GM12878 (cell line): ENCODE measurements at regions not wholly inside any gene's neighbourhood (a gene's known extent, or its start where the extent isn't known, plus 50 kb on each side); places are given as distances from the start of the nearest gene placed in this dataset.

Experiments
- ATAC-seq: fragments of 200-7000 bp; cut with Tn5 transposase; 3 replicates; pipeline ENCODE4 v1.9.1; 2020; ENCODE audit warnings: mild to moderate bottlenecking, moderate library complexity
- BruUV-seq: library from RNA; stranded (reverse); fragments of 400-500 nt; replicated peaks from 2 replicates; lab custom pipeline; 2021; lab: Mats Ljungman, UMichigan
- CTCF ChIA-PET: fragments of 300-600 bp; sonication (Branson Sonifier 250); formaldehyde crosslinking; extraction: SDS; loops from one replicate; lab custom pipeline; 2021; ENCODE audit warnings: inconsistent platforms; lab: Yijun Ruan, JAX
- POLR2A ChIA-PET: fragments of 350-600 bp; formaldehyde crosslinking; extraction: SDS; loops from one replicate; lab custom pipeline; 2021; ENCODE audit warnings: inconsistent platforms; lab: Charles Lee
- RAD21 ChIA-PET: fragments of 300-600 bp; sonication (Branson Sonifier 250); formaldehyde crosslinking; loops from one replicate; lab custom pipeline; 2023; ENCODE audit warnings: antibody characterized with exemption; ENCODE audit not compliant: unreplicated experiment; lab: Charles Lee
- SMC1A ChIA-PET: fragments of 300-600 bp; sonication (Branson Sonifier 250); formaldehyde crosslinking; loops from one replicate; lab custom pipeline; 2023; ENCODE audit not compliant: unreplicated experiment, uncharacterized antibody; lab: Charles Lee
- DNase-seq: peaks from one replicate; pipeline ENCODE4 v3.0.0-alpha.2; 2011; ENCODE audit warnings: low read depth, low spot score
- FAIRE-seq: peaks from 3 replicates; lab custom pipeline; 2011; peaks lifted over from hg19 to GRCh38; lab: Jason Lieb, UNC
- H2AFZ ChIP-seq: 2 replicates; pipeline ENCODE4 v1.6.0; 2011; ENCODE audit warnings: low read depth, low read length, control low read depth; ENCODE audit not compliant: control insufficient read depth
- H3K27ac ChIP-seq: 2 replicates; pipeline ENCODE4 v1.5.1; 2011; ENCODE audit warnings: control low read depth; ENCODE audit not compliant: control insufficient read depth, insufficient read depth
- H3K27me3 ChIP-seq, 2 experiments: replicated peaks in 1 of 2; 2 replicates each; pipeline versions ENCODE4 v1.6.0 to v1.6.1; 2011; ENCODE audit warnings: low read length in 1 of 2; ENCODE audit not compliant: control insufficient read depth in 2 of 2, insufficient read depth in 2 of 2
- H3K36me3 ChIP-seq, 2 experiments: 2 replicates each; pipeline ENCODE4 v1.5.1; 2011; ENCODE audit warnings: low read length in 1 of 2; ENCODE audit not compliant: control insufficient read depth in 2 of 2, insufficient read depth in 2 of 2
- H3K4me1 ChIP-seq: 2 replicates; pipeline ENCODE4 v1.6.1; 2011; ENCODE audit warnings: mild to moderate bottlenecking, low read length, moderate library complexity, mixed read lengths; ENCODE audit not compliant: control insufficient read depth, insufficient read depth
- H3K4me2 ChIP-seq: 2 replicates; pipeline ENCODE4 v1.6.0; 2011; ENCODE audit warnings: control low read depth; ENCODE audit not compliant: control insufficient read depth, insufficient read depth
- H3K4me3 ChIP-seq: fragments of 200-600 bp; sonication (generic); 2 replicates; pipeline ENCODE4 v1.5.1; 2016
- H3K79me2 ChIP-seq: 2 replicates; pipeline ENCODE4 v1.6.0; 2011; ENCODE audit warnings: low read length; ENCODE audit not compliant: control insufficient read depth, insufficient read depth
- H3K9ac ChIP-seq: 2 replicates; pipeline ENCODE4 v1.8.0; 2011; ENCODE audit warnings: low read length, control low read depth, mixed read lengths; ENCODE audit not compliant: control insufficient read depth, insufficient read depth
- H3K9me3 ChIP-seq: replicated peaks from 3 replicates; pipeline ENCODE4 v1.5.1; 2011; ENCODE audit warnings: mild to moderate bottlenecking, low read length; ENCODE audit not compliant: control insufficient read depth, insufficient read depth
- H4K20me1 ChIP-seq: 2 replicates; pipeline ENCODE4 v1.6.0; 2011; ENCODE audit not compliant: control insufficient read depth, insufficient read depth
- FOXK2 ChIP-seq: fragments of 450-650 bp; IDR thresholded peaks from 2 replicates; pipeline ENCODE4 v1.6.1; 2017; ENCODE audit warnings: mild to moderate bottlenecking, moderate library complexity
- MTA3 ChIP-seq: IDR thresholded peaks from 2 replicates; pipeline ENCODE4 v1.6.1; 2012; ENCODE audit warnings: low read length, inconsistent platforms, borderline replicate concordance
- MYC ChIP-seq: IDR thresholded peaks from 2 replicates; pipeline ENCODE4 v1.6.1; 2011; ENCODE audit warnings: mild to moderate bottlenecking, low read length, moderate library complexity, inconsistent platforms; ENCODE audit not compliant: insufficient read depth, insufficient replicate concordance, insufficient read length, severe bottlenecking
- NBN ChIP-seq: fragments of 450-650 bp; IDR thresholded peaks from 2 replicates; pipeline ENCODE4 v1.6.1; 2016
- NFXL1 ChIP-seq: fragments of 450-650 bp; IDR thresholded peaks from 2 replicates; pipeline ENCODE4 v1.6.1; 2017; ENCODE audit warnings: antibody characterized with exemption, mild to moderate bottlenecking, borderline replicate concordance
- NR2C1 ChIP-seq: fragments of 450-650 bp; IDR thresholded peaks from 2 replicates; pipeline ENCODE4 v1.6.1; 2017; ENCODE audit warnings: antibody characterized with exemption, mild to moderate bottlenecking, moderate library complexity
- PBX3 ChIP-seq: IDR thresholded peaks from 2 replicates; pipeline ENCODE4 v1.6.1; 2011; ENCODE audit warnings: mild to moderate bottlenecking, low read depth, low read length, moderate library complexity; ENCODE audit not compliant: insufficient replicate concordance
- RAD21 ChIP-seq: IDR thresholded peaks from 2 replicates; pipeline ENCODE4 v1.6.1; 2011; ENCODE audit warnings: mild to moderate bottlenecking, low read depth, low read length, moderate library complexity; ENCODE audit not compliant: insufficient read depth
- SMC3 ChIP-seq: IDR thresholded peaks from 2 replicates; pipeline ENCODE4 v1.6.1; 2011; ENCODE audit warnings: low read length, improper control_type of control experiment, borderline replicate concordance
- SP1 ChIP-seq: IDR thresholded peaks from one replicate; pipeline ENCODE4 v1.6.1; 2011; ENCODE audit warnings: low read depth, low read length
- SREBF2 ChIP-seq: IDR thresholded peaks from 2 replicates; pipeline ENCODE4 v1.6.1; 2012; ENCODE audit warnings: mild to moderate bottlenecking, low read length
- STAT3 ChIP-seq: IDR thresholded peaks from 2 replicates; pipeline ENCODE4 v1.6.1; 2011; ENCODE audit warnings: low read depth, low read length, improper control_type of control experiment
- SUPT20H ChIP-seq: IDR thresholded peaks from 2 replicates; pipeline ENCODE4 v1.6.1; 2011; ENCODE audit warnings: low read depth, mild to moderate bottlenecking, low read length, moderate library complexity, borderline replicate concordance; ENCODE audit not compliant: control insufficient read depth
- TBL1XR1 ChIP-seq: IDR thresholded peaks from 2 replicates; pipeline ENCODE4 v1.6.1; 2012; ENCODE audit warnings: low read depth, low read length, improper control_type of control experiment
- whole genome bisulfite sequencing: methylation state at CpG from one replicate; pipeline ENCODE4 v1.1.6; 2016; ENCODE audit warnings: low lambda C conversion rate; ENCODE audit not compliant: insufficient replicate concordance, insufficient coverage; ENCODE audit errors: missing lambda C conversion rate; 5-methylcytosine and 5-hydroxymethylcytosine counted together
- in situ Hi-C: fragments of 300-500 bp; cut with MboI; formaldehyde crosslinking; loops from 9 replicates; pipeline ENCODE4 v1.14.3; 2018; ENCODE audit warnings: mixed read lengths
- intact Hi-C: fragments of 100-400 bp; cut with micrococcal nuclease; formaldehyde crosslinking; loops from one replicate; pipeline ENCODE4 v1.14.2; 2022; ENCODE audit not compliant: unreplicated experiment
- TF ChIP-seq, protein P1 (sequence below): fragments of 450-650 bp; IDR thresholded peaks from 2 replicates; pipeline ENCODE4 v1.6.1; 2016; ENCODE audit warnings: mild to moderate bottlenecking
- TF ChIP-seq, protein P2 (sequence below): IDR thresholded peaks from 2 replicates; pipeline ENCODE4 v1.6.1; 2012; ENCODE audit warnings: low read length, inconsistent platforms
- TF ChIP-seq, protein P3 (sequence below): fragments of 450-650 bp; conservative IDR thresholded peaks from 2 replicates; pipeline ENCODE4 v1.6.1; 2017; ENCODE audit warnings: mild to moderate bottlenecking, moderate library complexity
- TF ChIP-seq, protein P4 (sequence below): fragments of 450-650 bp; IDR thresholded peaks from 2 replicates; pipeline ENCODE4 v1.6.1; 2018; ENCODE audit warnings: borderline replicate concordance, mild to moderate bottlenecking; ENCODE audit not compliant: partially characterized antibody

GRCh38 chr22:49128874-49129273 lies 698.8 kb downstream of the BRD1 start:
- 63% methylated on average over 9 of the region's 9 CpGs for WGBS
- intact Hi-C loops = no loop called here
- CTCF ChIA-PET = no interaction called here
- Histone ChIP-seq H3K27me3 (no peaks in the 10 kb centered on the region), H3K4me1 (no peaks in the 10 kb centered on the region), H3K4me2 (no peak overlapping the region), H2AFZ (no peak overlapping the region), H3K9ac (no peak overlapping the region), H3K4me3 (no peak overlapping the region), H4K20me1 (no peaks in the 10 kb centered on the region), H3K36me3 (no peaks in the 10 kb centered on the region), H3K79me2 (no peaks in the 10 kb centered on the region), H3K27ac (no peak overlapping the region), H3K9me3 (no peaks in the 10 kb centered on the region; the same call in 2 of the 3 replicates)
- DNase-seq = no peak
- POLR2A ChIA-PET = no interaction called here
- RAD21 ChIA-PET = no interaction called here
- no peak for ATAC-seq
- no peak for FAIRE-seq
- BruUV-seq = no TSS peak
- SMC1A ChIA-PET = no interaction called here
- in situ Hi-C loops = no loop called here
- TF ChIP-seq, protein P1, sequence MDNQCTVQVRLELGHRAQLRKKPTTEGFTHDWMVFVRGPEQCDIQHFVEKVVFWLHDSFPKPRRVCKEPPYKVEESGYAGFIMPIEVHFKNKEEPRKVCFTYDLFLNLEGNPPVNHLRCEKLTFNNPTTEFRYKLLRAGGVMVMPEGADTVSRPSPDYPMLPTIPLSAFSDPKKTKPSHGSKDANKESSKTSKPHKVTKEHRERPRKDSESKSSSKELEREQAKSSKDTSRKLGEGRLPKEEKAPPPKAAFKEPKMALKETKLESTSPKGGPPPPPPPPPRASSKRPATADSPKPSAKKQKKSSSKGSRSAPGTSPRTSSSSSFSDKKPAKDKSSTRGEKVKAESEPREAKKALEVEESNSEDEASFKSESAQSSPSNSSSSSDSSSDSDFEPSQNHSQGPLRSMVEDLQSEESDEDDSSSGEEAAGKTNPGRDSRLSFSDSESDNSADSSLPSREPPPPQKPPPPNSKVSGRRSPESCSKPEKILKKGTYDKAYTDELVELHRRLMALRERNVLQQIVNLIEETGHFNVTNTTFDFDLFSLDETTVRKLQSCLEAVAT = no peak
- TF ChIP-seq STAT3 (no peak), PBX3 (no peak), NFXL1 (no peak), MYC (no peak), MTA3 (no peak), SP1 (no peak), RAD21 (no peak), NBN (no peak), FOXK2 (no peak), SMC3 (no peak), TBL1XR1 (no peak), SREBF2 (no peak), NR2C1 (no peak), SUPT20H (no peak)
- TF ChIP-seq, protein P2, sequence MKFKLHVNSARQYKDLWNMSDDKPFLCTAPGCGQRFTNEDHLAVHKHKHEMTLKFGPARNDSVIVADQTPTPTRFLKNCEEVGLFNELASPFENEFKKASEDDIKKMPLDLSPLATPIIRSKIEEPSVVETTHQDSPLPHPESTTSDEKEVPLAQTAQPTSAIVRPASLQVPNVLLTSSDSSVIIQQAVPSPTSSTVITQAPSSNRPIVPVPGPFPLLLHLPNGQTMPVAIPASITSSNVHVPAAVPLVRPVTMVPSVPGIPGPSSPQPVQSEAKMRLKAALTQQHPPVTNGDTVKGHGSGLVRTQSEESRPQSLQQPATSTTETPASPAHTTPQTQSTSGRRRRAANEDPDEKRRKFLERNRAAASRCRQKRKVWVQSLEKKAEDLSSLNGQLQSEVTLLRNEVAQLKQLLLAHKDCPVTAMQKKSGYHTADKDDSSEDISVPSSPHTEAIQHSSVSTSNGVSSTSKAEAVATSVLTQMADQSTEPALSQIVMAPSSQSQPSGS = no peak
- TF ChIP-seq, protein P3, sequence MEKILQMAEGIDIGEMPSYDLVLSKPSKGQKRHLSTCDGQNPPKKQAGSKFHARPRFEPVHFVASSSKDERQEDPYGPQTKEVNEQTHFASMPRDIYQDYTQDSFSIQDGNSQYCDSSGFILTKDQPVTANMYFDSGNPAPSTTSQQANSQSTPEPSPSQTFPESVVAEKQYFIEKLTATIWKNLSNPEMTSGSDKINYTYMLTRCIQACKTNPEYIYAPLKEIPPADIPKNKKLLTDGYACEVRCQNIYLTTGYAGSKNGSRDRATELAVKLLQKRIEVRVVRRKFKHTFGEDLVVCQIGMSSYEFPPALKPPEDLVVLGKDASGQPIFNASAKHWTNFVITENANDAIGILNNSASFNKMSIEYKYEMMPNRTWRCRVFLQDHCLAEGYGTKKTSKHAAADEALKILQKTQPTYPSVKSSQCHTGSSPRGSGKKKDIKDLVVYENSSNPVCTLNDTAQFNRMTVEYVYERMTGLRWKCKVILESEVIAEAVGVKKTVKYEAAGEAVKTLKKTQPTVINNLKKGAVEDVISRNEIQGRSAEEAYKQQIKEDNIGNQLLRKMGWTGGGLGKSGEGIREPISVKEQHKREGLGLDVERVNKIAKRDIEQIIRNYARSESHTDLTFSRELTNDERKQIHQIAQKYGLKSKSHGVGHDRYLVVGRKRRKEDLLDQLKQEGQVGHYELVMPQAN = no peak
- TF ChIP-seq, protein P4, sequence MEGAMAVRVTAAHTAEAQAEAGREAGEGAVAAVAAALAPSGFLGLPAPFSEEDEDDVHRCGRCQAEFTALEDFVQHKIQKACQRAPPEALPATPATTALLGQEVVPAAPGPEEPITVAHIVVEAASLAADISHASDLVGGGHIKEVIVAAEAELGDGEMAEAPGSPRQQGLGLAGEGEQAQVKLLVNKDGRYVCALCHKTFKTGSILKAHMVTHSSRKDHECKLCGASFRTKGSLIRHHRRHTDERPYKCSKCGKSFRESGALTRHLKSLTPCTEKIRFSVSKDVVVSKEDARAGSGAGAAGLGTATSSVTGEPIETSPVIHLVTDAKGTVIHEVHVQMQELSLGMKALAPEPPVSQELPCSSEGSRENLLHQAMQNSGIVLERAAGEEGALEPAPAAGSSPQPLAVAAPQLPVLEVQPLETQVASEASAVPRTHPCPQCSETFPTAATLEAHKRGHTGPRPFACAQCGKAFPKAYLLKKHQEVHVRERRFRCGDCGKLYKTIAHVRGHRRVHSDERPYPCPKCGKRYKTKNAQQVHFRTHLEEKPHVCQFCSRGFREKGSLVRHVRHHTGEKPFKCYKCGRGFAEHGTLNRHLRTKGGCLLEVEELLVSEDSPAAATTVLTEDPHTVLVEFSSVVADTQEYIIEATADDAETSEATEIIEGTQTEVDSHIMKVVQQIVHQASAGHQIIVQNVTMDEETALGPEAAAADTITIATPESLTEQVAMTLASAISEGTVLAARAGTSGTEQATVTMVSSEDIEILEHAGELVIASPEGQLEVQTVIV = no peak
